ENCODE measurements at regions not wholly inside any gene's neighbourhood (a gene's known extent, or its start where the extent isn't known, plus 50 kb on each side); places are given as distances from the start of the nearest gene placed in this dataset.

DNA sequence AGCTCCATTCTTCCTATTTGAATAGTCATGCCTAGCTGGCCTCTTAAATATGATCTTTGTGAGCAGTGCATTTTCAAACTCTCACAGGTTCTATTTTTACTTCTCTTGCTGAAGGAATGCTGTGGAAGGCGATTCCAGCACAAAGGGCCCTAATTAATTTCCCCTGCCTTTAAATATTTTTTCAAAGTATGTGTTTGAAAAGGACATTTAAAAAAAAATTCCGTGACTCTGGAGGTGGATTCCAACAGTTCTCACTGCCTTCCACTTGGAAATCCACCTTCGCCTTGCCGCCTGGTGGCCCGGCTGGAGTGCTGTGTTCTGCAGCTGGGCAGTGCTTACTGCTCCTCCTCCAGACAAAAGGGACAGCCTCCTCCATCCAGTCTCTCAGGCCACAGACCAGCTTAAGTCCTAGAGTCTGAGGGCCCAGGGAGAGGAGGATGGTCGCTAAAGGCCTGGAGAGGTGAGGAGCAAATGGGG is 61.5 kb upstream of the CORO2B start:
- no peak overlapping the region for H3K4me3 Mint-ChIP-seq
- peak; percentile 92 for ATAC-seq

More for the DNA sequence above, 61.5 kb upstream of the CORO2B start:
- no peak overlapping the region for H3K27ac ChIP-seq (ENCODE audit: low read depth)
- DNase-seq (ENCODE audit: low spot score) = peak; percentile 46
- H3K36me3 Mint-ChIP-seq (ENCODE audit: low read depth) = no peaks in the 10 kb centered on the region
- peaks cover 23% of the 10 kb centered on the region for H3K4me1 Mint-ChIP-seq
- no peak overlapping the region for H3K27ac Mint-ChIP-seq
- no peaks in the 10 kb centered on the region for H4K20me1 ChIP-seq (replicated peaks; ENCODE audit: insufficient read depth)
- H2AFZ ChIP-seq = peak overlapping the region; percentile 86
- H3K4me2 ChIP-seq = peak overlapping the region; percentile 62
- H3K9me2 ChIP-seq (ENCODE audit: insufficient read depth) = no peaks in the 10 kb centered on the region
- no peak overlapping the region for H3K4me3 ChIP-seq
- no peaks in the 10 kb centered on the region for H3K27me3 ChIP-seq (ENCODE audit: insufficient read depth)
- peaks cover 6% of the 10 kb centered on the region for H3K27me3 Mint-ChIP-seq (ENCODE audit: insufficient read depth, low read depth, poor library complexity)
- no peaks in the 10 kb centered on the region for H3K79me2 ChIP-seq (replicated peaks; ENCODE audit: insufficient read depth)
- no peak for TF ChIP-seq ZNF331 (CRISPR knock-in tag; IDR thresholded peaks at IDR 0.05; ENCODE audit: low read depth)
- TF ChIP-seq EZH2phosphoT487 (IDR thresholded peaks at IDR 0.05; ENCODE audit: unreplicated experiment) = no peak
- no peak for TF ChIP-seq NANOG (IDR thresholded peaks at IDR 0.05; ENCODE audit: borderline replicate concordance)
- TF ChIP-seq, protein P1, sequence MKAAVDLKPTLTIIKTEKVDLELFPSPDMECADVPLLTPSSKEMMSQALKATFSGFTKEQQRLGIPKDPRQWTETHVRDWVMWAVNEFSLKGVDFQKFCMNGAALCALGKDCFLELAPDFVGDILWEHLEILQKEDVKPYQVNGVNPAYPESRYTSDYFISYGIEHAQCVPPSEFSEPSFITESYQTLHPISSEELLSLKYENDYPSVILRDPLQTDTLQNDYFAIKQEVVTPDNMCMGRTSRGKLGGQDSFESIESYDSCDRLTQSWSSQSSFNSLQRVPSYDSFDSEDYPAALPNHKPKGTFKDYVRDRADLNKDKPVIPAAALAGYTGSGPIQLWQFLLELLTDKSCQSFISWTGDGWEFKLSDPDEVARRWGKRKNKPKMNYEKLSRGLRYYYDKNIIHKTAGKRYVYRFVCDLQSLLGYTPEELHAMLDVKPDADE (IDR thresholded peaks at IDR 0.05) = no peak
- TF ChIP-seq POLR2AphosphoS5 (IDR thresholded peaks at IDR 0.05; ENCODE audit: low read depth) = no peak
- TF ChIP-seq, protein P2, sequence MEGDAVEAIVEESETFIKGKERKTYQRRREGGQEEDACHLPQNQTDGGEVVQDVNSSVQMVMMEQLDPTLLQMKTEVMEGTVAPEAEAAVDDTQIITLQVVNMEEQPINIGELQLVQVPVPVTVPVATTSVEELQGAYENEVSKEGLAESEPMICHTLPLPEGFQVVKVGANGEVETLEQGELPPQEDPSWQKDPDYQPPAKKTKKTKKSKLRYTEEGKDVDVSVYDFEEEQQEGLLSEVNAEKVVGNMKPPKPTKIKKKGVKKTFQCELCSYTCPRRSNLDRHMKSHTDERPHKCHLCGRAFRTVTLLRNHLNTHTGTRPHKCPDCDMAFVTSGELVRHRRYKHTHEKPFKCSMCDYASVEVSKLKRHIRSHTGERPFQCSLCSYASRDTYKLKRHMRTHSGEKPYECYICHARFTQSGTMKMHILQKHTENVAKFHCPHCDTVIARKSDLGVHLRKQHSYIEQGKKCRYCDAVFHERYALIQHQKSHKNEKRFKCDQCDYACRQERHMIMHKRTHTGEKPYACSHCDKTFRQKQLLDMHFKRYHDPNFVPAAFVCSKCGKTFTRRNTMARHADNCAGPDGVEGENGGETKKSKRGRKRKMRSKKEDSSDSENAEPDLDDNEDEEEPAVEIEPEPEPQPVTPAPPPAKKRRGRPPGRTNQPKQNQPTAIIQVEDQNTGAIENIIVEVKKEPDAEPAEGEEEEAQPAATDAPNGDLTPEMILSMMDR (conservative IDR thresholded peaks at IDR 0.05; ENCODE audit: low read depth in 2 of 2) = no peak; a peak in 1 of 4 replicates
- no peak for TF ChIP-seq JUNB (IDR thresholded peaks at IDR 0.05; ENCODE audit: unreplicated experiment)
- TF ChIP-seq ZNF114 (CRISPR knock-in tag; IDR thresholded peaks at IDR 0.05) = no peak
- no peak for TF ChIP-seq CREB1 (CRISPR knock-in tag; IDR thresholded peaks at IDR 0.05; ENCODE audit: low read depth)
- TF ChIP-seq, protein P3, sequence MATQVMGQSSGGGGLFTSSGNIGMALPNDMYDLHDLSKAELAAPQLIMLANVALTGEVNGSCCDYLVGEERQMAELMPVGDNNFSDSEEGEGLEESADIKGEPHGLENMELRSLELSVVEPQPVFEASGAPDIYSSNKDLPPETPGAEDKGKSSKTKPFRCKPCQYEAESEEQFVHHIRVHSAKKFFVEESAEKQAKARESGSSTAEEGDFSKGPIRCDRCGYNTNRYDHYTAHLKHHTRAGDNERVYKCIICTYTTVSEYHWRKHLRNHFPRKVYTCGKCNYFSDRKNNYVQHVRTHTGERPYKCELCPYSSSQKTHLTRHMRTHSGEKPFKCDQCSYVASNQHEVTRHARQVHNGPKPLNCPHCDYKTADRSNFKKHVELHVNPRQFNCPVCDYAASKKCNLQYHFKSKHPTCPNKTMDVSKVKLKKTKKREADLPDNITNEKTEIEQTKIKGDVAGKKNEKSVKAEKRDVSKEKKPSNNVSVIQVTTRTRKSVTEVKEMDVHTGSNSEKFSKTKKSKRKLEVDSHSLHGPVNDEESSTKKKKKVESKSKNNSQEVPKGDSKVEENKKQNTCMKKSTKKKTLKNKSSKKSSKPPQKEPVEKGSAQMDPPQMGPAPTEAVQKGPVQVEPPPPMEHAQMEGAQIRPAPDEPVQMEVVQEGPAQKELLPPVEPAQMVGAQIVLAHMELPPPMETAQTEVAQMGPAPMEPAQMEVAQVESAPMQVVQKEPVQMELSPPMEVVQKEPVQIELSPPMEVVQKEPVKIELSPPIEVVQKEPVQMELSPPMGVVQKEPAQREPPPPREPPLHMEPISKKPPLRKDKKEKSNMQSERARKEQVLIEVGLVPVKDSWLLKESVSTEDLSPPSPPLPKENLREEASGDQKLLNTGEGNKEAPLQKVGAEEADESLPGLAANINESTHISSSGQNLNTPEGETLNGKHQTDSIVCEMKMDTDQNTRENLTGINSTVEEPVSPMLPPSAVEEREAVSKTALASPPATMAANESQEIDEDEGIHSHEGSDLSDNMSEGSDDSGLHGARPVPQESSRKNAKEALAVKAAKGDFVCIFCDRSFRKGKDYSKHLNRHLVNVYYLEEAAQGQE (IDR thresholded peaks at IDR 0.05; ENCODE audit: unreplicated experiment) = no peak
- TF ChIP-seq, protein P4, sequence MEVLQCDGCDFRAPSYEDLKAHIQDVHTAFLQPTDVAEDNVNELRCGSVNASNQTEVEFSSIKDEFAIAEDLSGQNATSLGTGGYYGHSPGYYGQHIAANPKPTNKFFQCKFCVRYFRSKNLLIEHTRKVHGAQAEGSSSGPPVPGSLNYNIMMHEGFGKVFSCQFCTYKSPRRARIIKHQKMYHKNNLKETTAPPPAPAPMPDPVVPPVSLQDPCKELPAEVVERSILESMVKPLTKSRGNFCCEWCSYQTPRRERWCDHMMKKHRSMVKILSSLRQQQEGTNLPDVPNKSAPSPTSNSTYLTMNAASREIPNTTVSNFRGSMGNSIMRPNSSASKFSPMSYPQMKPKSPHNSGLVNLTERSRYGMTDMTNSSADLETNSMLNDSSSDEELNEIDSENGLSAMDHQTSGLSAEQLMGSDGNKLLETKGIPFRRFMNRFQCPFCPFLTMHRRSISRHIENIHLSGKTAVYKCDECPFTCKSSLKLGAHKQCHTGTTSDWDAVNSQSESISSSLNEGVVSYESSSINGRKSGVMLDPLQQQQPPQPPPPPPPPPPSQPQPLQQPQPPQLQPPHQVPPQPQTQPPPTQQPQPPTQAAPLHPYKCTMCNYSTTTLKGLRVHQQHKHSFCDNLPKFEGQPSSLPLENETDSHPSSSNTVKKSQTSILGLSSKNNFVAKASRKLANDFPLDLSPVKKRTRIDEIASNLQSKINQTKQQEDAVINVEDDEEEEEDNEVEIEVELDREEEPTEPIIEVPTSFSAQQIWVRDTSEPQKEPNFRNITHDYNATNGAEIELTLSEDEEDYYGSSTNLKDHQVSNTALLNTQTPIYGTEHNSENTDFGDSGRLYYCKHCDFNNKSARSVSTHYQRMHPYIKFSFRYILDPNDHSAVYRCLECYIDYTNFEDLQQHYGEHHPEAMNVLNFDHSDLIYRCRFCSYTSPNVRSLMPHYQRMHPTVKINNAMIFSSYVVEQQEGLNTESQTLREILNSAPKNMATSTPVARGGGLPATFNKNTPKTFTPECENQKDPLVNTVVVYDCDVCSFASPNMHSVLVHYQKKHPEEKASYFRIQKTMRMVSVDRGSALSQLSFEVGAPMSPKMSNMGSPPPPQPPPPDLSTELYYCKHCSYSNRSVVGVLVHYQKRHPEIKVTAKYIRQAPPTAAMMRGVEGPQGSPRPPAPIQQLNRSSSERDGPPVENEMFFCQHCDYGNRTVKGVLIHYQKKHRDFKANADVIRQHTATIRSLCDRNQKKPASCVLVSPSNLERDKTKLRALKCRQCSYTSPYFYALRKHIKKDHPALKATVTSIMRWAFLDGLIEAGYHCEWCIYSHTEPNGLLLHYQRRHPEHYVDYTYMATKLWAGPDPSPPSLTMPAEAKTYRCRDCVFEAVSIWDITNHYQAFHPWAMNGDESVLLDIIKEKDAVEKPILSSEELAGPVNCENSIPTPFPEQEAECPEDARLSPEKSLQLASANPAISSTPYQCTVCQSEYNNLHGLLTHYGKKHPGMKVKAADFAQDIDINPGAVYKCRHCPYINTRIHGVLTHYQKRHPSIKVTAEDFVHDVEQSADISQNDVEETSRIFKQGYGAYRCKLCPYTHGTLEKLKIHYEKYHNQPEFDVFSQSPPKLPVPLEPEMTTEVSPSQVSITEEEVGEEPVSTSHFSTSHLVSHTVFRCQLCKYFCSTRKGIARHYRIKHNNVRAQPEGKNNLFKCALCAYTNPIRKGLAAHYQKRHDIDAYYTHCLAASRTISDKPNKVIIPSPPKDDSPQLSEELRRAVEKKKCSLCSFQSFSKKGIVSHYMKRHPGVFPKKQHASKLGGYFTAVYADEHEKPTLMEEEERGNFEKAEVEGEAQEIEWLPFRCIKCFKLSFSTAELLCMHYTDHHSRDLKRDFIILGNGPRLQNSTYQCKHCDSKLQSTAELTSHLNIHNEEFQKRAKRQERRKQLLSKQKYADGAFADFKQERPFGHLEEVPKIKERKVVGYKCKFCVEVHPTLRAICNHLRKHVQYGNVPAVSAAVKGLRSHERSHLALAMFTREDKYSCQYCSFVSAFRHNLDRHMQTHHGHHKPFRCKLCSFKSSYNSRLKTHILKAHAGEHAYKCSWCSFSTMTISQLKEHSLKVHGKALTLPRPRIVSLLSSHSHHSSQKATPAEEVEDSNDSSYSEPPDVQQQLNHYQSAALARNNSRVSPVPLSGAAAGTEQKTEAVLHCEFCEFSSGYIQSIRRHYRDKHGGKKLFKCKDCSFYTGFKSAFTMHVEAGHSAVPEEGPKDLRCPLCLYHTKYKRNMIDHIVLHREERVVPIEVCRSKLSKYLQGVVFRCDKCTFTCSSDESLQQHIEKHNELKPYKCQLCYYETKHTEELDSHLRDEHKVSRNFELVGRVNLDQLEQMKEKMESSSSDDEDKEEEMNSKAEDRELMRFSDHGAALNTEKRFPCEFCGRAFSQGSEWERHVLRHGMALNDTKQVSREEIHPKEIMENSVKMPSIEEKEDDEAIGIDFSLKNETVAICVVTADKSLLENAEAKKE (CRISPR knock-in tag; IDR thresholded peaks at IDR 0.05) = no peak
- TF ChIP-seq EZH2 (IDR thresholded peaks at IDR 0.05; ENCODE audit: low read depth, unreplicated experiment) = no peak
- no peak for TF ChIP-seq STAT1 (IDR thresholded peaks at IDR 0.05; ENCODE audit: unreplicated experiment)
- peaks cover 22% of the 10 kb centered on the region for H3K4me1 ChIP-seq (ENCODE audit: insufficient read depth)
- H3F3A ChIP-seq (replicated peaks; ENCODE audit: low read depth) = no peaks in the 10 kb centered on the region
- H3K36me3 ChIP-seq (ENCODE audit: insufficient read depth) = no peaks in the 10 kb centered on the region
- H3K9me3 Mint-ChIP-seq = peaks cover 9% of the 10 kb centered on the region; the same call in 2 of the 3 replicates
